GM06990 (cell line): ENCODE measurements at regions not wholly inside any gene's neighbourhood (a gene's known extent, or its start where the extent isn't known, plus 50 kb on each side); places are given as distances from the start of the nearest gene placed in this dataset.

Source experiments
- DNase-seq: peaks from one replicate; pipeline ENCODE4 v3.0.0-alpha.2; 2011; ENCODE audit not compliant: insufficient read length; ENCODE audit errors: extremely low read depth
- H3K27me3 ChIP-seq: replicated peaks from 2 replicates; pipeline ENCODE4 v1.6.0; 2011; ENCODE audit warnings: low read length; ENCODE audit not compliant: control insufficient read depth, insufficient read depth
- H3K36me3 ChIP-seq: 2 replicates; pipeline ENCODE4 v1.5.1; 2011; ENCODE audit warnings: low read length; ENCODE audit not compliant: control insufficient read depth, insufficient read depth
- H3K4me3 ChIP-seq: replicated peaks from 2 replicates; pipeline ENCODE4 v1.5.1; 2011; ENCODE audit warnings: low read depth, mild to moderate bottlenecking, control low read depth, low read length
- CTCF ChIP-seq: IDR thresholded peaks from 2 replicates; pipeline ENCODE4 v1.5.1; 2011; ENCODE audit warnings: low read length, control low read depth, mild to moderate bottlenecking, inconsistent platforms; ENCODE audit not compliant: insufficient read depth, poor library complexity, severe bottlenecking

DNA sequence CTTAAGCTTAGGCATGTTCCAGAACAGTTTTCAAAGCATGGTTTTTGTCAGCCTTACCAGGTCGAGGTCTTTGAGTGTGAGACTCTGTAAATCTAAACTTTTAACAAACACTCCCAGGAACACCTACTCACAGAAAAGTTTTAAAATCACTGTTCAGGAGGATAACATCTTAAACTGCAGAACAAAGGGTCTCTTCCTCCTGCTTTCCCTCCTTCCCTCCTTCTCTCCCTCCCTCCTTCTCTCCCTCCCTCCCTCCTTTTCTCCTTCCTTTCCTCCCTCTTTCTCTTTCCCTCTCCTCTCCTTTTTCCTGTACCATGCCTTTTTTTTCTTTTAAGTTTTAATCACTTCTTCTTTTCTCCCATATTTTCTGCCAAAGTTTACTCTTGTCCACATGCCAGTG is 153.5 kb upstream of the MAF start:
- Histone ChIP-seq H3K27me3 (no peaks in the 10 kb centered on the region; the same call in 1 of the 2 replicates), H3K36me3 (no peaks in the 10 kb centered on the region), H3K4me3 (no peak overlapping the region)
- DNase-seq, result no peak
- no peak for TF ChIP-seq CTCF

DNA sequence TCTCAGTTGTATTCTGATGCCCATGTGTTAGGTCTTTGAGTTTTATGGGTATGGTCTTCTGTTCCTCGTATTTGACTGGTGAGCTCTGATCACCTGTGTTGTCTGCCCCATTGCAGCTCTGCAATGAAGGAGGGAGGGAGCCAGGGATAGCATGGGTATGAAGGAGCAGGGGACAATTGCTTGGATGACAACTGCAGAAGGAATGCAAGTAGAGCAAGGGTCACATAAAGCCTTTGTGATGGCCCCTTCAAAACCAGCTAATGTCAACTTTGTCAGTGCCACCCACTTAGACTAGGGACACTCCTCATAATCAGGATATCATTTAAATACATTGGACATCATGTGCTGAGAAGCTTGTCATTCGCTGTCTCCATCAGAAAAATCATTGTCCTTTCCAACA is 152.7 kb upstream of the MAF start:
- no peak for TF ChIP-seq CTCF
- no peak overlapping the region for H3K4me3 ChIP-seq
- DNase-seq, result no peak
- H3K36me3 ChIP-seq, result no peaks in the 10 kb centered on the region
- no peaks in the 10 kb centered on the region; the same call in 1 of the 2 replicates for H3K27me3 ChIP-seq

GRCh38 chr16:79752396-79752795 is 151.9 kb upstream of the MAF start:
- no peak for TF ChIP-seq CTCF
- H3K36me3 ChIP-seq, result no peaks in the 10 kb centered on the region
- DNase-seq, result no peak
- no peaks in the 10 kb centered on the region; the same call in 1 of the 2 replicates for H3K27me3 ChIP-seq
- no peak overlapping the region for H3K4me3 ChIP-seq

DNA sequence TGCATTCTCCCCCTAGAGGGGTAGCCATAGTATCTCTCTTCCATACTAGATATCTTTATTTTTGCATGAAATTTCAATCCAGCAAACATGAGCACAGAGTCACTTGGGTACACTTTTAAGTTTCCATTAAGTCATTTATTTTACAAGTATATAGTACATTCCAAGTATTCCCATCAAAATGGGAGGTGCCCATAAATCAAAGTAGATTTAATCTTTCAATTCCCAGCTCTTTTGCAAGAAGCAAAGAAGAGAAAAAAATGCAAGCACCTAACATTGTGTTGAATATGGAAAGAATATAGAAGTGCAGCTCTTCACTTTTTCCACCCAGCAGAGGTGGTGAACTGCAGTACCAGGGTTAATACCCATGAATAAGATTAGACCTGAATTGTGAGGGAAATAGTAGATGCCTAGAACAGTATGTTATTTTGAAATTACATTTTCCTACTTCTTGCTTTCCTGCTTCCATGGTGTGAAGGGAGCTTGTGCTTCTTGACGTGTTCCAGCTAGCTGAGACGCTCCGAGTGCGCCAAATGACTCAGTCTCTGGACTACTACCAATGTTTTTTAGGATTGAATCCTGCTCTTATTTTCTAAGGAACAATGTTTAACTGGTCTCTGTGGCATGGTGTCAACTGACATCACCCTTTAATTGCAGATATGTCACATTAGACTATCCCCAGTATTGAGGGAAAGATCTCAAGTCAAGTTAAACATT is 151.1 kb upstream of the MAF start:
- Histone ChIP-seq H3K4me3 (no peak overlapping the region), H3K36me3 (no peaks in the 10 kb centered on the region), H3K27me3 (no peaks in the 10 kb centered on the region; the same call in 1 of the 2 replicates)
- no peak for DNase-seq
- TF ChIP-seq CTCF, result no peak

GRCh38 chr16:79750311-79750710 is 149.8 kb upstream of the MAF start:
- no peaks in the 10 kb centered on the region for H3K36me3 ChIP-seq
- no peak for DNase-seq
- no peak for TF ChIP-seq CTCF
- H3K4me3 ChIP-seq, result no peak overlapping the region
- no peaks in the 10 kb centered on the region; the same call in 1 of the 2 replicates for H3K27me3 ChIP-seq

DNA sequence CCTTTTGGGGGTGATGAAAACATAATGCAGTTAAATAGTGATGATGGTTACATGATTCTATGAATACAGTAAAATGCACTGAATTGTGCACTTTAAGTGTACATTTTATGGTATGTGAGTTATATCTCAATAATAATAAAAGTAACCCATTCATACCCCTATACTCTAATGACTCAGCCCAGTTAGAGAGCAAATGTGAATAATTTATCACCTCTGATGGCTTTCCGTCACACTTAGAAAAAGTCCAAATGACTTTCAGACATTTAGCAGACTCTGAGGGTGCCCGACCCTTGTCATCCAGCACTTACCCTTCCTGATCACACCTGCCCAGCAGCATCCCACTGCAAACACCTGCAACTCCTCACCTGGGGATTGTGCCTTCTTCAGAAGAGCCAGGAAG is 148.1 kb upstream of the MAF start:
- DNase-seq, result no peak
- Histone ChIP-seq H3K36me3 (no peaks in the 10 kb centered on the region), H3K27me3 (no peaks in the 10 kb centered on the region; the same call in 1 of the 2 replicates), H3K4me3 (no peak overlapping the region)
- TF ChIP-seq CTCF, result no peak
